Hematopoietic multipotent progenitor cell treated with erythropoietin and hydrocortisone succinate and interleukin-3 and kit ligand, for 15 days (in vitro differentiated cells): ENCODE measurements at regions not wholly inside any gene's neighbourhood (a gene's known extent, or its start where the extent isn't known, plus 50 kb on each side); places are given as distances from the start of the nearest gene placed in this dataset.
"Not testable (repeated sequence)": the region's sequence is repeated elsewhere in the genome, so short reads cannot be mapped to it uniquely, and the experiment has no call there.

ENCODE experiments used
- DNase-seq: peaks from one replicate; pipeline ENCODE4 v3.0.0-alpha.2; 2015; ENCODE audit warnings: low spot score

GRCh38 chr6:26175033-26175427 lies 87.8 kb downstream of the HFE start:
- no peak for DNase-seq

DNA sequence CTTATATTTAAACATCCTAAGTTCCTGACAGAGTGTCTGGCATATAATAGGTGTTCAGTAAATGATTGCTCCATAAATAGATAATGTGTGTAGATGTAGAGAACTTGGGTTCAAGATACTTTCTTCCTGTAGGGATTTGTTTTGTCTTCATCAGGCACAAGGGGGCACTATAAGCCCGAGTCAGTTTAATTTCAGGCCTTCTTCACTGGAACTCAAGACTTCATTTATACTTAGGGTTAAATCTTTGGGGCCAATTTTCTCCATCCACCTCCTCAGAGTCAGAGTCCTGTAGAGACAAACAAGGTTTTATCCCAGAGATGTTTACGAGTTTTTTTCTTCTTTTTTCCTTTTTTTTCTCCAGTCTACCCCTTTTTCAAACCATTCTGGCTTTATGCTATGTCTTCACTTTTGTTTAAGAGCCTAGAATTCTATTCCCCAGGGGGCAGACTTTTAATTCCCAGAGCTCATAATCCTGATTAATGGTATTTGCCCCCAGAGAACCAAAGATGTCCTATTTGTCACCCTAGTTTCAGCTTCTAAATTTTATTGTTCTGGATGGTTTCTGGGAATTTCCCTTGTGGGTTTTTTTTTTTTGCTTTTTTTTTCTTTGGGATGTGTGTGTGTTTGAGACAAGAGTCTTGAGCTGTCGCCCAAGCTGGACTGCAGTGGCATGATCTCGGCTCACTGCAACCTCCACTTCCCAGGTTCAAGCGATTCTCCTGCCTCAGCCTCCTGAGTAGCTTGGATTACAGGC lies 88.4 kb downstream of the HFE start:
- peak; percentile 85 for DNase-seq

- no peak for DNase-seq
Measured at GRCh38 chr6:26179675-26180074, 92.4 kb downstream of the HFE start.

- no peak for DNase-seq
Measured at GRCh38 chr6:26180346-26180745, 93.1 kb downstream of the HFE start.

- DNase-seq = no peak
Measured at GRCh38 chr6:26183237-26183580, 96.0 kb downstream of the HFE start.

DNA sequence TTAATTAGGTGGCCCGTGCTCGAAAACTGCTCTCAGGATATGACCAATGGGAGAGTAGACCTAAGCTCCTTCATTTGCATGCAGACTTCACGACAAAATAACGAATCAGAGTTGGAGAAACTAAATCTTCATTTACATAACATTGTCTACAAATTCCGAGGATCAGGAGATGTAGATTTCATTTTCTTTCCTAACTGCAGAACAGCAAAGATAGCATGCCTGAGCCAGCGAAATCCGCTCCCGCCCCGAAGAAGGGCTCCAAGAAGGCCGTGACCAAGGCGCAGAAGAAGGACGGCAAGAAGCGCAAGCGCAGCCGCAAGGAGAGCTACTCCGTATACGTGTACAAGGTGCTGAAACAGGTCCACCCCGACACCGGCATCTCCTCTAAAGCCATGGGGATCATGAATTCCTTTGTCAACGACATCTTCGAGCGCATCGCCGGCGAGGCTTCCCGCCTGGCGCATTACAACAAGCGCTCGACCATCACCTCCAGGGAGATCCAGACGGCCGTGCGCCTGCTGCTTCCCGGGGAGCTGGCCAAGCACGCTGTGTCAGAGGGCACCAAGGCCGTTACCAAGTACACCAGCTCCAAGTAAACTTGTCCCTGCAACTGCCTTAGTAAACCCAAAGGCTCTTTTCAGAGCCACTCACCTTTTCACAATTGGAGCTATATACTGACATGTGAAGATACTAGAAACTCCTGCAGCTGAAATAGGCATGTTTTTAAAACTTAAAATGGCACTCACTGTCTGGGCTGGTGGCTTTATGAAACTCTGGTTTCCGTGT lies 96.5 kb downstream of the HFE start:
- DNase-seq = peak; percentile 92

DNA sequence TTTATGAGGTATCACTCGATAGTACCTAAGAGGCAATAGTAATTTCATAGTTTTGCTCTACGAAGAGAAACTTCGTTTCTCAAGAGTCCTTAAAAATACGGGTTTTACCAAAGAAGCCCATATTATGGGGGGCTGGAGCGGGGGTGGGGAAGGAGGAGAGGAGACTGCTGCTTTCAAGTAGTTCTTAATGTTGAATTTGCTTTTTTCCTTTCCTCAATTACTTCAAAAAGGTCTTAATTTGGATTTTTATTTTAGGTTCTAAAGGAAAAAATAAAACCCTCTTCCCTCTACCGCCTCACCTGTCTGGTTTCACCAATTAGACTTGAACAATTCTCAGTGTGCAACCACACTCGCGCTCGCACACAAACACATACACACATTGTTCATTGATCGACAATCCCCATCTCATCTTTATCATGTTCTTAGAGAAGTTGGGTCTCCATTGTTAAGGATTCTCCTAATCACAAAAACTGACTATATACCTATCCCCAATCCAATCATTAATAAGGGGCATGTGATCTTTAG lies 97.2 kb downstream of the HFE start:
- DNase-seq = no peak

DNA sequence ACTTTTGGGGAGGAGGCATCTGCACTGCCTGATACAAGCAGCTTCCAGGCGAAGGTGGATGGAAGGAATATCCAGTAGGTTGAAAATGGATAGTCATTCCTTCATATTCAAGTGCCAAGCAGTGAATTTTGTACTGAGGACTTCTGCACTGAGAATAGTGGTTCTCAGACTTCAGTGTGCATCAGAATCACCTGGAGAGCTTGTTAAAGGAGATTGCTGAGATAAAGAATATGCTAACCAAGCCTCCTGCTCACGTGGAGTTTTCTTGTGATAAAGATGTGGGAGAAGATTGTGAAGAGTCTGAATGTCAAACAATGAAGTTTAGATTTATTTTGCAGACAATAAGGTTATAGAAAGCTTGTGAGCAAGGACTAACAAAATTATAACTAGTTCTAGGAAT lies 97.8 kb downstream of the HFE start:
- no peak for DNase-seq

GRCh38 chr6:26185802-26186201 lies 98.6 kb downstream of the HFE start:
- no peak for DNase-seq

DNA sequence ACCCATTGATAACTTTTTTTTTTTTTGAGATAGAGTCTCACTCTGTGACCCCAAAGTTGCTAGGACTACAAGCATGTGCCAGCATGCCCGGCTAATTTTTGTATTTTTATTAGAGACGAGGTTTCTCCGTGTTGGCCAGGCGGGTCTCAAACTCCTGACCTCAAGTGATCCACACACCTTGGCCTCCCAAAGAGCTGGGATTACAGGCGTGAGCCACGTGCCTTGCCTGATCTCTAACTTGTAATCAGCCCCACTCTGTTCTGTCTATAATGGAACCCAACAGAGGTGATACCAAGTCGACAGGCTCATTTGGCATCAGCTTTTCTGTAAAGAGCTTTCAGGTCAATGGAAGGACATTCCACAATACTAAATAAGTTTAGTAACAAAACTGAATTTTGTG lies 99.4 kb downstream of the HFE start:
- no peak for DNase-seq

GRCh38 chr6:26187292-26187691 lies 100.1 kb downstream of the HFE start:
- DNase-seq = no peak

DNA sequence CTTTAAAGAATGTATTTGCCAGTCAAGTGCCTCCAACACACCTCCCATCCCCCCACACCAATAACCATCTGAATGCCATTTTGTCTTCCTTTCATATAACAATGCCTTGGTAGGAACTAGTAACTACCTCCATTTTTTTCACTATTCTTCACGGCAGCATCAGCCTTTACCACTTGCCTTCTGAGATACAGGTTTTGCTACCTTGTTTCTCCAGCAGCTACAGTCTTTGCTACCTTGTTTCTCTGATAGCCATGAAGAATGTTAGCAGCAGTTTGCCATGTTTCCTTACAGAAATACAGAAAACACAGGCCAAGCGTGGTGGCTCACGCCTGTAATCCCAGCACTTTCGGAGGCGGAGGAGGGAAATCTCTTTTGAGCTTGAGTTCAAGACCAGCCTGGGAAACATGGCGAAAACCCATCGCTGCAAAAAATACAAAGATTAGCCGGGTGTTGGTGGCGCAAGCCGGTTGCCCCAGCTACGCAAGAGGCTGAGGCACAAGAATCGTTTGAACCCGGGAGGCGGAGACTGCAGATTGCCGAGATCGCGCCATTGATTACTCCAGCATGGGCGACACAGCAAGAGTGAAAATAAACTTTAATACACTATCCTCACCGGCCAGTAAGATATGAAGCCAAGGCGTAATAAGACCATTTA lies 100.9 kb downstream of the HFE start:
- DNase-seq = peak; percentile 77

- DNase-seq = not testable (repeated sequence)
Measured at GRCh38 chr6:26191512-26191911, 104.3 kb downstream of the HFE start.

DNA sequence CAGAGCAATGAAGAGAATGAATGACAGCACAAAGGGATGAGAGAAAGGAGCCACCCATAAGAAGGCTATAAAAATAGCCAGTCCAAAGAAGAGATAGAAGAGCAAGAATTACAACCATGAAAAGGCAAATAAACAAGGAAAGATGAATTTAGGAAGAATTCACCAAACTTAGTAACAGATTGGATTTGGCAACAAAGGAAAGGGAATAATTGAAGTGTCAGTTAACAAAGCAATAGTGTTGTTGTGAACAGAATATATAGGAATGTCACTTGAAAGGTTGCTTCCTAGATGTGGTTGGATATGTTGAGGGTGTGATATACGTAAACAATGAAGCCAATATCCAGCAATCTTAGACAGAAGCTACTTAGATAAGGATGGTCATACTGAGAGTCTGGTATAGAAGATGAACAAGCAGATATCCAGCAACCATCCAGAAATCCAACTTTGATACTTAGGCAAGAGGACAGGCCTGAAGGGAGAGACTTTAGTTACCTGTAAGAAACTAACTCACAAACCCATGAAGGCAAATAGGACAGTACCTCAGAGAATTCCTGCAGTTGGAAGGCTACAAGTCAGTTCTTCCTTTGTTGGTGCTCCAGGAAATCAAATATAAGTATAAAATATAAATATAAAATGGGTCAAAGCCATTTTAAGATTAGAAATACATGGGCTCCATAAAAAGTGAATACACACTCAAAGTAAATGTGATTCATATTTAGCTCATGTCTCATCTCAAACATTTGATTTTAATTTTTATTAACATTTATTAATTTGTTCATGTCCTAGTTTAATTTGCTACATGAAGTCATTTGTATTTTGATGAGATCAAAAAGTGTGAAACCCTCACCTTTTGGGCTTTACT lies 106.5 kb downstream of the HFE start:
- DNase-seq = peak; percentile 3

GRCh38 chr6:26194329-26194701 lies 107.1 kb downstream of the HFE start:
- no peak for DNase-seq

- no peak for DNase-seq
Measured at GRCh38 chr6:26194816-26195375, 107.7 kb downstream of the HFE start.

GRCh38 chr6:26195376-26195923 lies 108.2 kb downstream of the HFE start:
- peak; percentile 89 for DNase-seq

DNA sequence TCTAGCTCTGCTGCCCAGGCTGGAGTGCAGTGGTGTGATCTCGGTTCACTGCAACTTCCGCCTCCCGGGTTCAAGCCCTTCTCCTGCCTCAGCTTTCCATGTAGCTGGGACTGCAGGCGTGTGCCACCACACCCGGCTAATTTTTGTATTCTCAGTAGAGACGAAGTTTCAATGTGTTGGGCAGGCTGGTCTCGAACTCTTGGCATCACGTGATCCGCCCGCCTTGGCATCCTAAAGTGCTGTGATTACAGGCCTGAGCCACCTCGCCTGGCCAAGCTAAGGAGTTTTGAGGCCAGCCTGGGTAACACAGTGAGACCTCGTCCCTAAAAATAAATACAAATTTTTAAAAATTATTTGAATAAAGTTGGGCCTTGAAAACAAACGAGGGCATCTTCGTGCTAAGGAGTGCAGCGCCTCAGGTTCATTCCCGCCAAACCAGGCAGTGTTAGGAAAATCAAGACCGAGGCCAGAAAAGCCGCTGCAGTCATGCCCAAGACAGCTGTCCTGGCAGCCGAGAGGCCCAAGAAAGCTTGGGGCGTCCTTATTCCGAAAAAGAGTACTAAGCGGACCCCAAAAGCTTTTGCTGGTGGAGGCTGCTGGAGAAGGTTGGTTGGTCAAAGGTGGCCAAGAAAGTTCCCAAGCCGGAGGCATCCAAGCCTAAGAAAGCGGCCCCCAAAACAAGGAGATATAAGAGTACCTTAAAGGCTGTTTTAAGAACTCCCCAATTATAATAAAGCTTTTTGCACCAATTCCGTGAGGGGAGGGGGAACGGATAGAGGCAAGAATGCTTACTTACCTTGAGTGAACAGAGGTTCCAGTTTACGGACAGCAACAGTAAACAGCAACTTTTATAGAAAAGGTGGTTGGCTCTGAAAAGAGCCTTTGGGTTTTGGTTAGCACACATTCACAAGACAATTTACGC lies 109.0 kb downstream of the HFE start:
- peak; percentile 54 for DNase-seq

DNA sequence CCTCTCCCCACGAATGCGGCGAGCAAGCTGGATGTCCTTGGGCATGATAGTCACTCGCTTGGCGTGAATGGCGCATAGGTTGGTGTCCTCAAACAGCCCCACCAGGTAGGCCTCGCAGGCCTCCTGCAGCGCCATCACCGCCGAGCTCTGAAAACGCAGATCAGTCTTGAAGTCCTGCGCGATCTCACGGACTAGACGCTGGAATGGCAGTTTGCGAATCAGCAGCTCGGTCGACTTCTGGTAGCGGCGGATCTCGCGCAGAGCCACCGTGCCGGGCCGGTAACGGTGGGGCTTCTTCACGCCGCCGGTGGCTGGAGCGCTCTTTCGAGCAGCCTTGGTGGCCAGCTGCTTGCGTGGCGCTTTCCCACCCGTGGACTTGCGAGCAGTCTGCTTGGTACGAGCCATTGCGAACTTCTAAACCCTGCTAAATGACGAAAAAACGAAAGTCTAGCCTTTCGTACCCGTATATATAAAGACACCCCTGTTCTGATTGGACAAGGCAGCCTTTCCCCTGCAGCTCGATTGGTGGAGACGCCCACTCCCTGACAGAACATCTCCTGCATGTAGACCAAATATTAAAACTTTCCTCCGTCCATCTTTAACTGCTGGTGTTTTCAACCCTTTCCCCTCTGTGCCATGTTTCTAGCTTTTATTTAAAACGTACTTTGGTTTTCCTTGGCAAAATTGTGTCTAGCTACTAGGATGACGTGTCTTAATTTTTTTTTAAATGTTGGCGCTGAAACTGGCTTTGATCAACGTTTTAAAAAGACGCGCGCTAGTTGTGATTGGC lies 109.8 kb downstream of the HFE start:
- DNase-seq = peak; percentile 93

DNA sequence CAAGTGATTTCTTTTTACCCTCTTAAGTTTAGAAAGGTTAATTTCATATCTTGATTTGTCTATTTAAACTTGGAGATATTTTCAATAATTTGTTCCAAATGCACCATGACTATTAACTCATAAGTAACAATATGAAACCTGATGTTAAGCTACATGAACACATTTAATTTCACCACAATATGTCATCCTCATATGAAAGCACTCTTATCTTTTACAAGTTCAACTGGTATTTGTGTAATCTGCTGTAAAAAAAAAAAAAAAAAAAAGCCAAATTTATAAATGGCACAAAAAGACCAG lies 110.4 kb downstream of the HFE start:
- no peak for DNase-seq
